ENCODE measurements at regions not wholly inside any gene's neighbourhood (a gene's known extent, or its start where the extent isn't known, plus 50 kb on each side); places are given as distances from the start of the nearest gene placed in this dataset.

GRCh38 chr10:30187010-30187409 is 127.6 kb upstream of the JCAD start:
- H3K36me3 Mint-ChIP-seq (ENCODE audit: low read depth): no peaks in the 10 kb centered on the region
- TF ChIP-seq, protein P1, sequence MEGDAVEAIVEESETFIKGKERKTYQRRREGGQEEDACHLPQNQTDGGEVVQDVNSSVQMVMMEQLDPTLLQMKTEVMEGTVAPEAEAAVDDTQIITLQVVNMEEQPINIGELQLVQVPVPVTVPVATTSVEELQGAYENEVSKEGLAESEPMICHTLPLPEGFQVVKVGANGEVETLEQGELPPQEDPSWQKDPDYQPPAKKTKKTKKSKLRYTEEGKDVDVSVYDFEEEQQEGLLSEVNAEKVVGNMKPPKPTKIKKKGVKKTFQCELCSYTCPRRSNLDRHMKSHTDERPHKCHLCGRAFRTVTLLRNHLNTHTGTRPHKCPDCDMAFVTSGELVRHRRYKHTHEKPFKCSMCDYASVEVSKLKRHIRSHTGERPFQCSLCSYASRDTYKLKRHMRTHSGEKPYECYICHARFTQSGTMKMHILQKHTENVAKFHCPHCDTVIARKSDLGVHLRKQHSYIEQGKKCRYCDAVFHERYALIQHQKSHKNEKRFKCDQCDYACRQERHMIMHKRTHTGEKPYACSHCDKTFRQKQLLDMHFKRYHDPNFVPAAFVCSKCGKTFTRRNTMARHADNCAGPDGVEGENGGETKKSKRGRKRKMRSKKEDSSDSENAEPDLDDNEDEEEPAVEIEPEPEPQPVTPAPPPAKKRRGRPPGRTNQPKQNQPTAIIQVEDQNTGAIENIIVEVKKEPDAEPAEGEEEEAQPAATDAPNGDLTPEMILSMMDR (IDR thresholded peaks at IDR 0.05; ENCODE audit: unreplicated experiment in 3 of 3): no peak
- peaks cover 13% of the 10 kb centered on the region for H3K27me3 Mint-ChIP-seq (ENCODE audit: low read depth)
- no peak overlapping the region for H3K4me3 Mint-ChIP-seq
- no peak overlapping the region for H3K27ac Mint-ChIP-seq
- H3K9me3 Mint-ChIP-seq: no peaks in the 10 kb centered on the region
- peaks cover 34% of the 10 kb centered on the region for H3K4me1 Mint-ChIP-seq

DNA sequence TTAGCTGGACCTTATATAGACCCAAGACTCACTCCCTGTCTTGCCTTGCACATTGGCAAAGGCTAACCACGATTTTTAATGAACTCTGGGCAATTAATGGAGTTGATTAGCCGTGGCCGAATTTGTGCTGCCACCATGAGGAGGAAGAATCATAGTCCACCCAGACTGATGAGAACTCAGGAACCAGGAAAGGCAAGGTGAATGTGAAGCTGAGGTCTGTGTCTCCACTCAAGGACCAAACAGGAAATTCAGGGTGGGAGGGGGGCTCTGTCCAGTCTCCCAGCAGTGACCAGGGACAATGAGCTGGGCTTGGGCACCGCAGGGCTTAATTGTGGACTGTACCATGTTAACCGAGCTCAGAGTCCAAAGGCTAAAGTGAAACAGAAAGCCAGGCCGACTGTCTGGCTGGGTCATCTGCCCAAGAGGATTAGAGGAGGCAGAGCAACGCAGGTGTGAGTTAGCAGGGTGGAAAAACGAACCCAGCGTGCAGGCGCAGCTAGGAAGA is 127.0 kb upstream of the JCAD start:
- peaks cover 36% of the 10 kb centered on the region for H3K4me1 Mint-ChIP-seq
- peaks cover 13% of the 10 kb centered on the region for H3K27me3 Mint-ChIP-seq (ENCODE audit: low read depth)
- H3K36me3 Mint-ChIP-seq (ENCODE audit: low read depth): no peaks in the 10 kb centered on the region
- no peak overlapping the region for H3K4me3 Mint-ChIP-seq
- H3K27ac Mint-ChIP-seq: peak overlapping the region; percentile 44 to 65 (median 54)
- TF ChIP-seq, protein P1 (IDR thresholded peaks at IDR 0.05; ENCODE audit: unreplicated experiment in 3 of 3): no peak
- H3K9me3 Mint-ChIP-seq: no peaks in the 10 kb centered on the region

GRCh38 chr10:30185916-30186315 is 126.5 kb upstream of the JCAD start:
- TF ChIP-seq, protein P1 (IDR thresholded peaks at IDR 0.05; ENCODE audit: unreplicated experiment in 3 of 3): no peak
- Mint-ChIP-seq H3K9me3 (no peaks in the 10 kb centered on the region), H3K36me3 (ENCODE audit: low read depth) (no peaks in the 10 kb centered on the region), H3K4me1 (peaks cover 36% of the 10 kb centered on the region), H3K4me3 (no peak overlapping the region), H3K27ac (peak overlapping the region; percentile 44 to 65 (median 54)), H3K27me3 (ENCODE audit: low read depth) (peaks cover 13% of the 10 kb centered on the region)

DNA sequence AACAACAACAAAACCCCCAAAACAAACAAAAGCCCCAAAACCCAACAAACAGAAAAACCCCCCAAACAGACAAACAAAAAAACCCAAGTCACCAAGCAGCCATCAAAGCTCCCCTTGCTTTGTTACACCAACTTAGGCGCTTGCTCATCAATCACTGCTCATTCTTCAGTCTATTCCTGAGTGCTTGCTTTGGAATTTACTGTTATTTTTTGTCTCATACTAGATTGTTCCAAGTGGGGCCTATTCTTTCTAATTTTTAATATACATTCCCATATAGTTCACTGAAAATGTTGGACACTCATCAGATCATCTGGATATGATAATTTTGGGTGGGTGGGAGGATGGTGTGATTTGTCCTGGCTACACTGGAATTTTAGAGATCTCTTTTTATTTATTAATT is 126.0 kb upstream of the JCAD start:
- Mint-ChIP-seq H3K36me3 (ENCODE audit: low read depth) (no peaks in the 10 kb centered on the region), H3K4me3 (no peak overlapping the region), H3K27me3 (ENCODE audit: low read depth) (peaks cover 13% of the 10 kb centered on the region), H3K27ac (peak overlapping the region in 1 of 3 experiments; percentile 44), H3K9me3 (no peaks in the 10 kb centered on the region), H3K4me1 (peaks cover 36% of the 10 kb centered on the region)
- TF ChIP-seq, protein P1 (IDR thresholded peaks at IDR 0.05; ENCODE audit: unreplicated experiment in 3 of 3): no peak

GRCh38 chr10:30184397-30185033 is 125.1 kb upstream of the JCAD start:
- Mint-ChIP-seq H3K27ac (no peak overlapping the region), H3K4me3 (no peak overlapping the region), H3K9me3 (no peaks in the 10 kb centered on the region), H3K27me3 (ENCODE audit: low read depth) (peaks cover 17% of the 10 kb centered on the region), H3K36me3 (ENCODE audit: low read depth) (no peaks in the 10 kb centered on the region), H3K4me1 (peaks cover 36% of the 10 kb centered on the region)
- TF ChIP-seq, protein P1 (IDR thresholded peaks at IDR 0.05; ENCODE audit: unreplicated experiment in 3 of 3): no peak

DNA sequence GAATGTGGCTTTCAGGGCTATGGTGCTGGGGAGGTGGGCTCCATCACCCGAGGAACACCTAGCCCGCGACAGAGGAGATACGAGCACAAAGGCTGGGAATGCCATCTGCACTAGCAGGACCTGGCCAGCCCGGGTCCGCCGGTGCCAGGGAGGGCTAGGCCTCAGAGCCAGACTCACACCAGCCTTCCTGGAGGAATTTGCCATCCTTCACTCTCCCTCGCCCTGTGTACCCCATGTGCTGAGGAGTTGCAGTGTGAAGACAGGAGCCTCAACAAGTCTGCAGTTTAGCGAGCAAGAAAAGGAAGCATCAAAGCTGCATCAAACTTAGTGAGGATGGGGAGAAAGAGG is 123.6 kb upstream of the JCAD start:
- Mint-ChIP-seq H3K27me3 (ENCODE audit: low read depth) (peaks cover 20% of the 10 kb centered on the region), H3K9me3 (no peaks in the 10 kb centered on the region), H3K27ac (peak overlapping the region in 1 of 3 experiments; percentile 9), H3K4me1 (peaks cover 39% of the 10 kb centered on the region), H3K4me3 (no peak overlapping the region), H3K36me3 (ENCODE audit: low read depth) (no peaks in the 10 kb centered on the region)
- TF ChIP-seq, protein P1 (IDR thresholded peaks at IDR 0.05; ENCODE audit: unreplicated experiment in 3 of 3): no peak

Measured in nephron (organoid).